K562 (cell line): ENCODE measurements at regions not wholly inside any gene's neighbourhood (a gene's known extent, or its start where the extent isn't known, plus 50 kb on each side); places are given as distances from the start of the nearest gene placed in this dataset.

ENCODE experiments used
- ATAC-seq: fragments of 200-7000 bp; cut with Tn5 transposase; 3 replicates; pipeline ENCODE4 v1.9.1; 2020; ENCODE audit warnings: moderate library complexity
- BruUV-seq: library from RNA; stranded (reverse); fragments of 400-500 nt; replicated peaks from 2 replicates; lab custom pipeline; 2021; lab: Mats Ljungman, UMichigan
- CTCF ChIA-PET: fragments of 300-600 bp; formaldehyde crosslinking; extraction: SDS; loops from one replicate; lab custom pipeline; 2021; ENCODE audit warnings: low intra/inter-chr PET ratio; lab: Yijun Ruan, JAX
- POLR2A ChIA-PET: fragments of 300-600, 350-650 bp; sonication (Branson Sonifier 250); formaldehyde crosslinking; extraction: SDS; loops from one replicate; lab custom pipeline; 2021; ENCODE audit warnings: antibody characterized with exemption, inconsistent platforms; lab: Yijun Ruan, JAX
- DNase-seq, 4 experiments: peaks; one replicate each; pipeline versions ENCODE4 v3.0.0 to v3.0.0-alpha.2; 2011 to 2018; ENCODE audit warnings: low spot score in 3 of 4, mixed read lengths in 3 of 4; ENCODE audit errors: extremely low read depth in 1 of 4
- FAIRE-seq: peaks from 2 replicates; lab custom pipeline; 2011; peaks lifted over from hg19 to GRCh38; lab: Jason Lieb, UNC
- H2AFZ ChIP-seq: 2 replicates; pipeline ENCODE4 v1.6.0; 2011; ENCODE audit warnings: low read depth, low read length, control low read depth, inconsistent platforms
- H3K27ac ChIP-seq: fragments of 200-600 bp; 3 replicates; pipeline ENCODE4 v1.8.0; 2011; ENCODE audit warnings: low read depth, mild to moderate bottlenecking, control low read depth, inconsistent platforms, low read length, moderate library complexity, mixed read lengths; ENCODE audit errors: extremely low read depth
- H3K27me3 ChIP-seq, 2 experiments: fragments of 300-600 bp in 1 of 2; 2 replicates in 1 of 2; 3 replicates in 1 of 2; pipeline versions ENCODE4 v1.6.0 to v1.8.0; 2011; ENCODE audit warnings: inconsistent platforms in 2 of 2, low read length in 2 of 2, mild to moderate bottlenecking in 1 of 2, mixed read lengths in 1 of 2, moderate library complexity in 1 of 2; ENCODE audit not compliant: control insufficient read depth in 2 of 2, insufficient read depth in 2 of 2
- H3K36me3 ChIP-seq: fragments of 300-600 bp; 3 replicates; pipeline ENCODE4 v1.8.0; 2011; ENCODE audit warnings: mild to moderate bottlenecking, low read length, inconsistent platforms; ENCODE audit not compliant: control insufficient read depth, insufficient read depth
- H3K4me1 ChIP-seq, 2 experiments: fragments of 200-600 bp in 1 of 2; replicated peaks in 1 of 2; 2 replicates in 1 of 2; 3 replicates in 1 of 2; pipeline versions ENCODE4 v1.5.1 to v1.8.0; 2011; ENCODE audit warnings: inconsistent platforms in 2 of 2, low read length in 2 of 2, mild to moderate bottlenecking in 1 of 2, mixed read lengths in 1 of 2, moderate library complexity in 1 of 2; ENCODE audit not compliant: control insufficient read depth in 2 of 2, insufficient read depth in 2 of 2
- H3K4me2 ChIP-seq: 2 replicates; pipeline ENCODE4 v1.6.1; 2011; ENCODE audit warnings: low read length, control low read depth, inconsistent platforms, mixed read lengths; ENCODE audit not compliant: insufficient read depth
- H3K4me3 ChIP-seq: fragments of 200-600 bp; sonication (generic), shearing (Covaris generic); 2 replicates; pipeline ENCODE4 v1.5.1; 2016; ENCODE audit warnings: control low read depth, inconsistent platforms
- H3K79me2 ChIP-seq: fragments of 200-600 bp; 3 replicates; pipeline ENCODE4 v1.8.0; 2011; ENCODE audit warnings: low read length, inconsistent platforms; ENCODE audit not compliant: control insufficient read depth, insufficient read depth
- H3K9ac ChIP-seq, 2 experiments: 2 replicates each; pipeline versions ENCODE4 v1.6.0 to v1.6.1; 2011; ENCODE audit warnings: low read depth in 2 of 2, low read length in 2 of 2, control low read depth in 1 of 2, inconsistent platforms in 1 of 2, mild to moderate bottlenecking in 1 of 2, mixed read lengths in 1 of 2; ENCODE audit not compliant: insufficient read depth in 1 of 2
- H3K9me1 ChIP-seq: one replicate; pipeline ENCODE4 v1.6.0; 2011; ENCODE audit warnings: inconsistent platforms, mild to moderate bottlenecking, low read length, moderate library complexity; ENCODE audit not compliant: control insufficient read depth, insufficient read depth
- H3K9me3 ChIP-seq: replicated peaks from 2 replicates; pipeline ENCODE4 v1.5.1; 2011; ENCODE audit warnings: low read depth, low read length, inconsistent platforms; ENCODE audit not compliant: control insufficient read depth, insufficient read depth
- H4K20me1 ChIP-seq: replicated peaks from 2 replicates; pipeline ENCODE4 v1.6.1; 2011; ENCODE audit warnings: low read length, inconsistent platforms, mixed read lengths; ENCODE audit not compliant: control insufficient read depth, insufficient read depth
- CHD1 ChIP-seq: fragments of 200-600 bp; sonication (generic); IDR thresholded peaks from one replicate; pipeline ENCODE4 v1.6.1; 2012; ENCODE audit warnings: mild to moderate bottlenecking, moderate library complexity, low read length, inconsistent platforms
- FOXP1 ChIP-seq: sonication (generic); formaldehyde crosslinking; IDR thresholded peaks from 2 replicates; pipeline ENCODE4 v1.8.0; 2022; ENCODE audit warnings: mild to moderate bottlenecking, missing genetic modification reagents
- GATAD2A ChIP-seq: fragments of 450-650 bp; IDR thresholded peaks from 2 replicates; pipeline ENCODE4 v1.6.1; 2017
- GTF2E2 ChIP-seq: fragments of 200-800 bp; sonication (Bioruptor generic); IDR thresholded peaks from 2 replicates; pipeline ENCODE4 v1.6.1; 2016; ENCODE audit warnings: missing genetic modification characterization, missing compliant biosample characterization
- HDAC6 ChIP-seq: IDR thresholded peaks from 2 replicates; pipeline ENCODE4 v1.6.1; 2012; ENCODE audit warnings: low read depth, mild to moderate bottlenecking, control low read depth, inconsistent platforms, low read length, moderate library complexity
- MBD2 ChIP-seq: sonication (generic); IDR thresholded peaks from 2 replicates; pipeline ENCODE4 v1.6.1; 2016; ENCODE audit warnings: low read depth, borderline replicate concordance
- MED1 ChIP-seq: sonication (generic); formaldehyde crosslinking; IDR thresholded peaks from 2 replicates; pipeline ENCODE4 v1.8.1; 2023; ENCODE audit warnings: missing genetic modification reagents, borderline replicate concordance
- MTA2 ChIP-seq: fragments of 450-650 bp; IDR thresholded peaks from 2 replicates; pipeline ENCODE4 v1.6.1; 2016; ENCODE audit warnings: low read depth
- PHF20 ChIP-seq: fragments of 450-650 bp; IDR thresholded peaks from 2 replicates; pipeline ENCODE4 v1.6.1; 2018; ENCODE audit not compliant: partially characterized antibody
- SMARCA4 ChIP-seq: fragments of 450-650 bp; IDR thresholded peaks from 2 replicates; pipeline ENCODE4 v1.6.1; 2016
- TCF7L2 ChIP-seq: fragments of 150-350 bp; IDR thresholded peaks from 2 replicates; pipeline ENCODE4 v1.6.1; 2016; ENCODE audit warnings: low read depth, mild to moderate bottlenecking, low read length, moderate library complexity
- XRCC3 ChIP-seq: fragments of 450-650 bp; IDR thresholded peaks from 2 replicates; pipeline ENCODE4 v1.6.1; 2017; ENCODE audit warnings: mild to moderate bottlenecking, moderate library complexity
- ZFP1 ChIP-seq: fragments of 450-650 bp; formaldehyde crosslinking; IDR thresholded peaks from 2 replicates; pipeline ENCODE4 v1.4.0; 2020; ENCODE audit warnings: mild to moderate bottlenecking, mixed read lengths
- ZNF140 ChIP-seq: fragments of 250-450 bp; sonication (Bioruptor Pico); IDR thresholded peaks from 2 replicates; pipeline ENCODE4 v1.8.0; 2021; ENCODE audit warnings: moderate library complexity, mild to moderate bottlenecking, inconsistent platforms
- ZNF589 ChIP-seq: fragments of 200-800 bp; sonication (Bioruptor generic); IDR thresholded peaks from 2 replicates; pipeline ENCODE4 v1.6.1; 2016; ENCODE audit warnings: low read depth, missing genetic modification characterization, missing compliant biosample characterization
- WGBS: fragments of 100-300 bp; shearing (Covaris generic); methylation state at CpG from one replicate; pipeline ENCODE4 v1.1.6; 2016; ENCODE audit warnings: low coverage, mixed read lengths; ENCODE audit not compliant: insufficient coverage; ENCODE audit errors: missing lambda C conversion rate; 5-methylcytosine and 5-hydroxymethylcytosine counted together
- in situ Hi-C: fragments of 300-500 bp; cut with MboI; formaldehyde crosslinking; loops from 4 replicates; pipeline ENCODE4 v1.15.0; 2018; ENCODE audit warnings: inconsistent platforms, mixed read lengths
- intact Hi-C: fragments of 100-400 bp; cut with micrococcal nuclease; formaldehyde crosslinking; loops from 2 replicates; pipeline ENCODE4 v1.14.2; 2022
- TF ChIP-seq, protein P1 (sequence below): fragments of 250-450 bp; sonication (Bioruptor Pico); IDR thresholded peaks from 2 replicates; pipeline ENCODE4 v1.4.0; 2020; ENCODE audit warnings: mild to moderate bottlenecking, moderate library complexity, borderline replicate concordance
- TF ChIP-seq, protein P2 (sequence below): fragments of 250-450 bp; sonication (Bioruptor Pico); IDR thresholded peaks from 2 replicates; pipeline ENCODE4 v1.4.0; 2020
- TF ChIP-seq, protein P3 (sequence below): fragments of 250-450 bp; sonication (Bioruptor Pico); IDR thresholded peaks from 2 replicates; pipeline ENCODE4 v1.6.1; 2021; ENCODE audit warnings: mild to moderate bottlenecking

DNA sequence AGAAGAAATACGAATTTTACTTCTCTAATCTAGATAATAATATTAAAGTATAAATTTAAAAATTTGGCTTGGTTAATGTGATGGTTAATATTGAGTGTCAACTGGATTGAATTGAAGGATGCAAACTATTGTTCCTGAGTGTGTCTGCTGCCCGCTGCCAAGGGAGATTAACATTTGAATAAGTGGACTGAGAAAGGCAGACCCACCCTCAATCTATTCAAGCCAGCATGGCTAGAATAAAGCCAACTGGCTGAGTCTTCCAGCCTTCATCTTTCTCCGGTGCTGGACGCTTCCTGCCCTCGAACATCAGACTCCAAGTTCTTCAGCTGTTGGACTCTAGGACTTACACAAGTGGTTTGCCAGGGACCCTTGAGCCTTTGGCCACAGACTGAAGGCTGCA is 152.7 kb downstream of the TBXT start:
- in situ Hi-C loops (no loop called here), intact Hi-C loops (no loop called here)
- H2AFZ ChIP-seq: no peak overlapping the region
- no peaks in the 10 kb centered on the region for H3K79me2 ChIP-seq
- H3K27me3 ChIP-seq: peaks cover 0 to 13% of the 10 kb centered on the region in 2 experiments; a peak in 2 of 5 replicates
- FAIRE-seq: no peak
- no peak for DNase-seq
- no peaks in the 10 kb centered on the region for H4K20me1 ChIP-seq
- 2% methylated on average over 5 of the region's 5 CpGs for WGBS
- BruUV-seq: no TSS peak
- H3K9me1 ChIP-seq: no peaks in the 10 kb centered on the region
- no peak overlapping the region for H3K4me2 ChIP-seq
- H3K9me3 ChIP-seq: no peaks in the 10 kb centered on the region
- no peaks in the 10 kb centered on the region for H3K4me1 ChIP-seq
- no peak for ATAC-seq
- no peak overlapping the region for H3K9ac ChIP-seq
- no peaks in the 10 kb centered on the region for H3K36me3 ChIP-seq
- CTCF ChIA-PET: no interaction called here
- H3K4me3 ChIP-seq: no peak overlapping the region
- POLR2A ChIA-PET: no interaction called here
- TF ChIP-seq MTA2: no peak
- TF ChIP-seq, protein P1, sequence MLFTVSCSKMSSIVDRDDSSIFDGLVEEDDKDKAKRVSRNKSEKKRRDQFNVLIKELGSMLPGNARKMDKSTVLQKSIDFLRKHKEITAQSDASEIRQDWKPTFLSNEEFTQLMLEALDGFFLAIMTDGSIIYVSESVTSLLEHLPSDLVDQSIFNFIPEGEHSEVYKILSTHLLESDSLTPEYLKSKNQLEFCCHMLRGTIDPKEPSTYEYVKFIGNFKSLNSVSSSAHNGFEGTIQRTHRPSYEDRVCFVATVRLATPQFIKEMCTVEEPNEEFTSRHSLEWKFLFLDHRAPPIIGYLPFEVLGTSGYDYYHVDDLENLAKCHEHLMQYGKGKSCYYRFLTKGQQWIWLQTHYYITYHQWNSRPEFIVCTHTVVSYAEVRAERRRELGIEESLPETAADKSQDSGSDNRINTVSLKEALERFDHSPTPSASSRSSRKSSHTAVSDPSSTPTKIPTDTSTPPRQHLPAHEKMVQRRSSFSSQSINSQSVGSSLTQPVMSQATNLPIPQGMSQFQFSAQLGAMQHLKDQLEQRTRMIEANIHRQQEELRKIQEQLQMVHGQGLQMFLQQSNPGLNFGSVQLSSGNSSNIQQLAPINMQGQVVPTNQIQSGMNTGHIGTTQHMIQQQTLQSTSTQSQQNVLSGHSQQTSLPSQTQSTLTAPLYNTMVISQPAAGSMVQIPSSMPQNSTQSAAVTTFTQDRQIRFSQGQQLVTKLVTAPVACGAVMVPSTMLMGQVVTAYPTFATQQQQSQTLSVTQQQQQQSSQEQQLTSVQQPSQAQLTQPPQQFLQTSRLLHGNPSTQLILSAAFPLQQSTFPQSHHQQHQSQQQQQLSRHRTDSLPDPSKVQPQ (CRISPR knock-in tag): no peak
- TF ChIP-seq, protein P2, sequence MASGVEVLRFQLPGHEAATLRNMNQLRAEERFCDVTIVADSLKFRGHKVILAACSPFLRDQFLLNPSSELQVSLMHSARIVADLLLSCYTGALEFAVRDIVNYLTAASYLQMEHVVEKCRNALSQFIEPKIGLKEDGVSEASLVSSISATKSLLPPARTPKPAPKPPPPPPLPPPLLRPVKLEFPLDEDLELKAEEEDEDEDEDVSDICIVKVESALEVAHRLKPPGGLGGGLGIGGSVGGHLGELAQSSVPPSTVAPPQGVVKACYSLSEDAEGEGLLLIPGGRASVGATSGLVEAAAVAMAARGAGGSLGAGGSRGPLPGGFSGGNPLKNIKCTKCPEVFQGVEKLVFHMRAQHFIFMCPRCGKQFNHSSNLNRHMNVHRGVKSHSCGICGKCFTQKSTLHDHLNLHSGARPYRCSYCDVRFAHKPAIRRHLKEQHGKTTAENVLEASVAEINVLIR (CRISPR knock-in tag): no peak
- no peak for TF ChIP-seq GATAD2A
- no peak for TF ChIP-seq ZNF589 (CRISPR knock-in tag)
- no peak for TF ChIP-seq HDAC6
- TF ChIP-seq TCF7L2: no peak
- no peak for TF ChIP-seq ZNF140 (CRISPR knock-in tag)
- TF ChIP-seq PHF20: no peak
- no peak for TF ChIP-seq XRCC3
- TF ChIP-seq MED1 (CRISPR knock-in tag): no peak
- TF ChIP-seq SMARCA4: no peak
- TF ChIP-seq CHD1: no peak
- no peak for TF ChIP-seq ZFP1 (CRISPR knock-in tag)
- no peak for TF ChIP-seq FOXP1 (CRISPR knock-in tag)
- TF ChIP-seq GTF2E2: no peak
- TF ChIP-seq, protein P3, sequence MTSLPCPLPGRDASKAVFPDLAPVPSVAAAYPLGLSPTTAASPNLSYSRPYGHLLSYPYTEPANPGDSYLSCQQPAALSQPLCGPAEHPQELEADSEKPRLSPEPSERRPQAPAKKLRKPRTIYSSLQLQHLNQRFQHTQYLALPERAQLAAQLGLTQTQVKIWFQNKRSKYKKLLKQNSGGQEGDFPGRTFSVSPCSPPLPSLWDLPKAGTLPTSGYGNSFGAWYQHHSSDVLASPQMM (CRISPR knock-in tag): no peak
- TF ChIP-seq MBD2: no peak
- H3K27ac ChIP-seq: no peak overlapping the region
